HG02678 (cell line): ENCODE measurements at regions not wholly inside any gene's neighbourhood (a gene's known extent, or its start where the extent isn't known, plus 50 kb on each side); places are given as distances from the start of the nearest gene placed in this dataset.

Source experiments
- ATAC-seq: cut with Tn5 transposase; IDR thresholded peaks from one replicate; pipeline ENCODE4 v1.9.1; 2021; ENCODE audit warnings: mild to moderate bottlenecking, moderate library complexity; ENCODE audit not compliant: unreplicated experiment

DNA sequence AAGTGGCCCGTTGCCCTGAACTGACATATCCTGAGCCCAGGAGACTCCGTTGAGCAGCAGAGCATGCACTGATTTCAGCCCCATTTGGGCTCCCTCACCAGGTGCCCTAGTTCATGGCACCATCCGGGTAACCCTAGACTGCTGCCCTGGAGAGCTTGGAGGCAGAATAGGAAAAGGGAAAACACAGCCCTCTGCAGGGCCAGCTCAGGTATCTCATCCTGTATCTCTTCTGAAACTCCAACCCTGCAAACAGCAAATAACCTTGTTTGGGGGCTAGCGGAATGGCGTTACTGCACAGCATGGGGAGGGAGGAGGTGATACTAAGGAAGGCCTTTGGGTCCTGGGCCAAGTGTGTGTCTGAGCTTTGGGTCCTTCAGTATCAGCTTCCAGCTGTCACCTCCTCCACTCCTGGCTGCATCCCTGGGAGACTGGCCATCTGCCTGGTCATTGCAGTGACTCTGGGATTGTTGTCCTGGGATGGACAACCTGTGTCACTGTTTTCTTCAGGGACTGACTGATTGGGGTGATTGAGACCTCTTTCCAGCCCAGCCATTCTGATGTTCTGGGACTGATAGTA lies 233.8 kb upstream of the SKOR2 start:
- no peak for ATAC-seq

GRCh38 chr18:47484068-47484467 lies 232.6 kb upstream of the SKOR2 start:
- no peak for ATAC-seq

GRCh38 chr18:47480166-47480565 lies 228.7 kb upstream of the SKOR2 start:
- ATAC-seq, result no peak

DNA sequence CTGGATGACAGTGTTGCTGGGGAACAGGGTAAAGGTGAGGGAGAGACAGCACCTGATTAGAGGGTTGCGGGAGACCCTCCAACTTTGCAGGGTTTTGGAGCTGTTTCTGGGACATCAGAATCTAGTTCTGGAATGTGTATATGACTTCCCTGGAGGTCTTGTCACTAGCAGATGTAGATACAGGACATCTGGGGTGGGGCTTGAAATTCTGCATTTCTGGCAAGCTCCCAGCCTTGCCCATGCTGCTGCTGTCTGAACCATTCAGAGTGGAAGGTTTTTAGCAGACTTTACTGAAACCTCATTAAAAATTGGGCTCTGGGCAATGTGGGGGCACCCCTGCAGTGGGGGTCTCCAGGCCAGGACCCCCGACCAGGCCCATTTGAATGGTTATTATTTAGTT lies 220.3 kb upstream of the SKOR2 start:
- no peak for ATAC-seq

GRCh38 chr18:47470941-47471340 lies 219.5 kb upstream of the SKOR2 start:
- ATAC-seq, result no peak

- no peak for ATAC-seq
Measured at GRCh38 chr18:47469576-47469975, 218.1 kb upstream of the SKOR2 start.

DNA sequence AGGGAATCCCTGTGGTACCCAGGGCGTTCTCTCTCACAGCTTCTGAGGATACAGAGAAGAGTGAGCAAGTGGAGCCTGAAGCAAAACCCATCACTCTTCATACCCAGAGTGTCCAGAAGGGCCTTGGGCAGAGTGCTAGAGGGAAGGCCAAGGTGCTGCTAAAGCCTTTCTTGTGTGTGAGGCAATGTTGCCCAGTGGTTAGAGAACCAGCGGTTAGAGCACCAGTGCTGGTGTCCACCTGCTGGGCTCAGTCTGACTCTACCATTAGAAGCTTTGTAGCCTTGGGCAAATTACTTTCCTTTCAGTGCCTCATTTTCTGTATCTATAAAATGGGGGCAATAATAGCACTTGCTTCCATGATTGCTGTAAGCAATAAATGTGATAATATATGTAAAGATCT lies 210.5 kb upstream of the SKOR2 start:
- no peak for ATAC-seq

GRCh38 chr18:47461406-47461948 lies 210.0 kb upstream of the SKOR2 start:
- no peak for ATAC-seq

DNA sequence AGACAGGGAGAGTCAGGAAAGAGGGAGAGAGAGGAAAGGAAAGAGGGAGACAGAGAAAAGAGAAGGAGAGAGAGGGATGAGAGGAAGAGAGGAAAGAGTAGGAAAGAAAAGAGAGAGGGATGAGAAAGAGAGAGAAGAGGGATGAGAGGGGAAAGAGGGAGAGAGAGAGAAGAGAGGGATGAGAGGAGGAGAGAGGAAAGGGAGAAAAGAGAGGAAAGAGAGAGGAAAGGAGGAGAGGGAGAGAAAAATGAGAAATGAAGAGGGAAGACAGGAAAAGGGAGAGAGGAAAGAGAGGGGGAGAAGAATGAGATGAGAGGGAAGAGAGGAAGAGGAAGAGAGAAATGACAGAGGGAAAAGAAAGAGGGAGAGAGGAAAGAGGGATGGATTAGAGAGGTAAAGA lies 207.0 kb upstream of the SKOR2 start:
- no peak for ATAC-seq

GRCh38 chr18:47457614-47458013 lies 206.2 kb upstream of the SKOR2 start:
- no peak for ATAC-seq

DNA sequence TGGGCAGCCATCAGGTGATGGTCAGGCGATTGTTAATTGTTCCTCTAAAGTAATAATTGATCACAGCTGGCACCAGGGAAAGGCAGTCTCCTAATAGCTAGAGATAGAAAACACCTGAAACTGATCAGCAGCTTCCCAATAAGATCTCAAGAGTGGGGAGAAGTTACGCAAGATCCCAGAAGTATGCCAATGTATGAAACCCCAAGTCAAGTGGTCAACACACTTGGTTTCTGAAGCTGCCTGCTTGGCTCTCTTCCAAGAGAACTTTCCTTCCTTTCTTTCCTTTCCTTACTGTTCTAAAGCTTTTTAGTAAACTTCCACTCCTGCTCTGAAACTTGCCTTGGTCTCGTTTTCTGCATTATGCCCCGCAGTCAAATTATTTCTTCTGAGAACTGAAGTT lies 201.6 kb upstream of the SKOR2 start:
- ATAC-seq, result no peak

- no peak for ATAC-seq
Measured at GRCh38 chr18:47448956-47449355, 197.5 kb upstream of the SKOR2 start.

GRCh38 chr18:47441914-47442313 lies 190.5 kb upstream of the SKOR2 start:
- no peak for ATAC-seq

GRCh38 chr18:47438001-47438400 lies 186.5 kb upstream of the SKOR2 start:
- ATAC-seq, result no peak

GRCh38 chr18:47436871-47437270 lies 185.4 kb upstream of the SKOR2 start:
- no peak for ATAC-seq

DNA sequence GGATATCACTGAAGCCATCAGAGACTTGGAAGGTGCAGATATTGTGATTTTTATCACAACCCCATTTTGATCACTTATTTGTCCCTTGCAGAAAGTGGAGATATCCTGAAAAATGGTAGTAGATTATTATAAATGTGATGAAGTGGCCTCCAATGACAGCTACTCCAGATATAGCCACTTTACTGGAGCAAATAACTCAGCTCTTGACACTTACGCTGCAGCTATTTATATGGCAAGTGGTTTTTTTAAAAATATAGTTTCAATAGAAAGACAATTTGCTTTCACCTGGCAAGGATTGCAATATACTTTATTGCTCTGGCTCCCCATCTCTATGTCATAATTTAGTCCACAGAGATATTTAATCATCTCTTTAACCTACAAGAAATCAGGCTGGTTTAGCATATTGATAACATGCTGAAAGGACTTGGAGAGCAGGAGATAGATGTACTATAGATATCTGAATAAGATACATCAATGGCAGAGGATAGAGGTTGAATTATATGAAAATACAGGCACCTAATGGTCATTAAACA lies 182.8 kb upstream of the SKOR2 start:
- ATAC-seq, result no peak

DNA sequence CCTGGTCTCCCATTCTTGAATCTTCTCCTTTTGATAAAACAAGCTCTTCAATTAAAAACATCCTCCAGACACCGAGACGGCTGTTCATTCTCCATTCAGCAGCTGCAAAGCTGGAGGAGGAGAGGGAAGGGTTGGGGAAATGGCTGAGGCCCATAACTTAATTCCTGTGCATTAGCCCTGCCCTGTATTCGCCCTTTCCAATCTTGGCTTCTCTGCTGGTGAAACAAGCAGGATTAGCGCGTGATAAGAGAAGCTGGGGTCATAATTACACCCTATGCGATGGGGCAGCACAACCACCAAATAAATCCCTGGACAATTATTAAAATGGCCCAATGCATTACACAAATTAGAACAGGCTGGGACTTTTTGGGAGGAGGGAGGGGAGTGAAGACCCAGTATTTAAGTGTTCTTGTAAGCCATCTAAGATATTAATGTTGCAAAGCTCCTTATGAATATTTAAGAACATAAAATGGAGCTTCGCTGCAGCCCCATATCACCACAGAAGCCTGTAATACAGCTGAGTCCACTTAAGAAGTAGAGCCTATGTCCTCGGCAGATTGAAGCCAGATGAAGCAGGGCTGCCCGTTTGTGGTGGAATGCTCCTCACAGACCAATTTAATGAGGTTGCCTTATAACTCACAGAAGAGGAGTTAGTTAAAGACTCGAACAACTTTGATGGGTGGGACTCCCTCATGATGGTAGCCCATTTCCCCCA lies 176.6 kb upstream of the SKOR2 start:
- no peak for ATAC-seq

DNA sequence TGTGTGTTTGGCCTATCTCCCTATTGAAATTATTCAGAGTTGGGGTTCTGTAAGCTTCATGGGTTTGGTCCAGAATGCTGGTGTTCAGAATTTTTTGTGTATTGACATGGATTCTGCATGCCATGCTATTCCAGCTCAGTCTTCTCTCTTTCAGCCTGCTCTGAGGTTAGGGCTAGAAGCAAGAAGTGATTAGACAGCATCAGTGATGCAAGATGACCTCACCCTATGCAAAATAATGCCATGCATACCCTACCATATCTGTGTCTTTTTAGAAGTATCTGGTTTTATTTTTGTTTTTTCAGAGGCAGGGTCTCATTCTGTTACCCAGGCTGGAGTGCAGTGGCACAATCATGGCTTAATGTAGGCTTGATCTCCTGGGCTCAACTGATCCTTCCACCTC lies 175.6 kb upstream of the SKOR2 start:
- ATAC-seq, result no peak

DNA sequence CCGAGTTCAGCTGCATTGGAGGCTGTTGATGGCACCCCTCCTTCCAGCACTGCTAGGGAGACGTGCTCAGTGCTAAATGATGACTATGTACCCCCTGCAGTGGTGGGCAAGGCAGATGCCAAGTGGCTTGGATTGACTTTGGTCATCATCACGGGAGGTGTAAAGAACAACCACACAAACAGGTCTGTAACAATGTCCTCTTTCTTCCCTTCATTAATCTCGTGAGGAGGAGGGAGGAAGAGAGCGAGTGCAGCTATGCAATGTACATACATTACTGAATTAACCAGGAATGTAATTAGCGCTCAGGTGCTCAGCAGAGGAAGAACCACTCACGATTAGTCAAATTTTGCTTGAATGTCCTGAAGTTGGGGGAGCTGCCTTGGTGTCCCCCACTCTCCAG lies 173.9 kb upstream of the SKOR2 start:
- ATAC-seq, result no peak

DNA sequence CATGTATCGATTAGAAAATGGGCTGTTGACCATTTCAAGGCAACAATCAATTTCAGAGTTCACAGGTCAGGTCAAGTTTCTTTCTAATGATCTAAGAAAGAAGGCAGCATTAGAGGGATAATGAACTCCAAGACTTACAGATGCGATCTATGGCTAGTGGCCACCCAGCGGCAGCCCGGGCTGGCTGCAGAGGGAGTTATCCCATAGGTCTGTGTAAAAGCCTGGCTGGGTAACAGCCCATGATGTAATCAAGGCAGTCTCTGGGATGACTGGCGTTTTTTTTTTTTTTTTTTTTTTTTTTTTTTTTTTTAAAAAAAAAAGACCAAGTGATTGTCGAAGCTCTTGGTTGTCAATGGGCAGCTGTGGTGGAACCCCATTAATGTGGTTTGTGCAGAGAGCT lies 171.1 kb upstream of the SKOR2 start:
- no peak for ATAC-seq

GRCh38 chr18:47420130-47420529 lies 168.7 kb upstream of the SKOR2 start:
- ATAC-seq, result peak; percentile 50

DNA sequence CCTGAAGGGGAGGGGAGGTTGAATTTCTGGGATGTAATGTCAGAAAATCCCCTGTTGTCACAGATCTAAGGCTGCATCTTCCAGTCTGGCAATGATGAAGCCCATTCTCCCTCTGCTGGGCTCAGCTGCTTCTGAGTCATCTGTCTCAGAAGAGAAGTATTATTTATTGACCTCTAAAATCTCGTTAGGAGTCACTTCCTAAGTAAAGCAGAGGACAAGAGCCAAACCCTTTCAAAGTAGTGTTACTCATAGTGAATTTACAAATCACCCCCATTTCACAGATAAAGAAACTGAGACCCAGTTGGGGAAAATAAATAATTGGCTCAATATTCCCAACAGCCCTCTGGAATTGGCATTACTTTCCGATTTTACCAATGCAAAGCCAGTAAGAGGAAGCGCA lies 167.3 kb upstream of the SKOR2 start:
- ATAC-seq, result no peak
